Muscle of leg (tissue), 3 donors: ENCODE measurements at regions not wholly inside any gene's neighbourhood (a gene's known extent, or its start where the extent isn't known, plus 50 kb on each side); places are given as distances from the start of the nearest gene placed in this dataset.
A peak's percentile ranks its signal among the peaks of the same experiment; 100 is the strongest.
"Not testable (repeated sequence)": the region's sequence is repeated elsewhere in the genome, so short reads cannot be mapped to it uniquely, and the experiment has no call there.

Experiments used
- DNase-seq: peaks from one replicate; pipeline ENCODE4 v3.0.0; 2013
- H3K27ac ChIP-seq: one replicate; pipeline ENCODE4 v1.5.1; 2013; ENCODE audit warnings: mild to moderate bottlenecking, low read length, control low read depth
- H3K27me3 ChIP-seq: one replicate; pipeline ENCODE4 v1.6.1; 2013; ENCODE audit warnings: low read length; ENCODE audit not compliant: control insufficient read depth, insufficient read depth
- H3K36me3 ChIP-seq: one replicate; pipeline ENCODE4 v1.6.1; 2013; ENCODE audit warnings: low read length; ENCODE audit not compliant: control insufficient read depth, insufficient read depth
- H3K4me1 ChIP-seq: one replicate; pipeline ENCODE4 v1.6.1; 2013; ENCODE audit warnings: low read length; ENCODE audit not compliant: control insufficient read depth, insufficient read depth
- H3K4me3 ChIP-seq: one replicate; pipeline ENCODE4 v1.5.1; 2013; ENCODE audit warnings: low read length, control low read depth
- H3K9me3 ChIP-seq: replicated peaks from 2 replicates; pipeline ENCODE4 v1.6.1; 2013; ENCODE audit warnings: low read depth, low read length; ENCODE audit not compliant: control insufficient read depth
- WGBS: methylation state at CpG from one replicate; pipeline ENCODE4 v1.1.5; 2013; ENCODE audit warnings: missing lambda C conversion rate; ENCODE audit not compliant: insufficient coverage; 5-methylcytosine and 5-hydroxymethylcytosine counted together

GRCh38 chr5:68862560-68862959 lies 231.3 kb upstream of the SLC30A5 start:
- Histone ChIP-seq H3K9me3 (no peaks in the 10 kb centered on the region), H3K27ac (no peak overlapping the region), H3K4me1 (no peaks in the 10 kb centered on the region), H3K4me3 (no peak overlapping the region), H3K36me3 (no peaks in the 10 kb centered on the region), H3K27me3 (no peaks in the 10 kb centered on the region)
- WGBS = 97% methylated on average over 5 of the region's 5 CpGs
- no peak for DNase-seq

- WGBS = 92% methylated on average over 10 of the region's 11 CpGs
- not testable (repeated sequence) for DNase-seq, H3K4me3 ChIP-seq, H3K4me1 ChIP-seq, H3K27me3 ChIP-seq, H3K36me3 ChIP-seq, H3K27ac ChIP-seq, H3K9me3 ChIP-seq
These were observed 228.6 kb upstream of the SLC30A5 start for GRCh38 chr5:68865192-68865591.

- WGBS = no CpG with 5 or more reads among the region's 6 CpGs
- H3K4me3 ChIP-seq = no peak overlapping the region
- H3K36me3 ChIP-seq = no peaks in the 10 kb centered on the region
- no peaks in the 10 kb centered on the region for H3K4me1 ChIP-seq
- no peak for DNase-seq
- H3K27me3 ChIP-seq = no peaks in the 10 kb centered on the region
- H3K9me3 ChIP-seq = no peaks in the 10 kb centered on the region
- no peak overlapping the region for H3K27ac ChIP-seq
These were observed 221.6 kb upstream of the SLC30A5 start for GRCh38 chr5:68872088-68872839.

- Histone ChIP-seq H3K4me1 (no peaks in the 10 kb centered on the region), H3K36me3 (no peaks in the 10 kb centered on the region), H3K4me3 (no peak overlapping the region), H3K27me3 (no peaks in the 10 kb centered on the region), H3K9me3 (no peaks in the 10 kb centered on the region), H3K27ac (no peak overlapping the region)
- no CpG with 5 or more reads among the region's 4 CpGs for WGBS
- no peak for DNase-seq
These were observed 220.6 kb upstream of the SLC30A5 start for GRCh38 chr5:68873198-68873597.

- DNase-seq = no peak
- Histone ChIP-seq H3K27ac (no peak overlapping the region), H3K4me3 (no peak overlapping the region), H3K9me3 (no peaks in the 10 kb centered on the region), H3K36me3 (no peaks in the 10 kb centered on the region), H3K4me1 (no peaks in the 10 kb centered on the region), H3K27me3 (no peaks in the 10 kb centered on the region)
- WGBS = 40% methylated on average over 1 of the region's 3 CpGs
These were observed 218.5 kb upstream of the SLC30A5 start for GRCh38 chr5:68875351-68875750.

- 75% methylated on average over 2 of the region's 8 CpGs for WGBS
- Histone ChIP-seq H3K27me3 (no peaks in the 10 kb centered on the region), H3K27ac (no peak overlapping the region), H3K9me3 (no peaks in the 10 kb centered on the region), H3K4me3 (no peak overlapping the region), H3K36me3 (no peaks in the 10 kb centered on the region), H3K4me1 (no peaks in the 10 kb centered on the region)
- no peak for DNase-seq
These were observed 210.4 kb upstream of the SLC30A5 start for GRCh38 chr5:68883436-68883835.

GRCh38 chr5:68884144-68884754 lies 209.6 kb upstream of the SLC30A5 start:
- no peaks in the 10 kb centered on the region for H3K36me3 ChIP-seq
- H3K27me3 ChIP-seq = no peaks in the 10 kb centered on the region
- H3K27ac ChIP-seq = no peak overlapping the region
- H3K9me3 ChIP-seq = no peaks in the 10 kb centered on the region
- WGBS = no CpG with 5 or more reads among the region's 4 CpGs
- DNase-seq = no peak
- no peak overlapping the region for H3K4me3 ChIP-seq
- no peaks in the 10 kb centered on the region for H3K4me1 ChIP-seq

- Histone ChIP-seq H3K36me3 (no peaks in the 10 kb centered on the region), H3K4me1 (no peaks in the 10 kb centered on the region), H3K9me3 (no peaks in the 10 kb centered on the region), H3K27me3 (no peaks in the 10 kb centered on the region), H3K4me3 (no peak overlapping the region), H3K27ac (no peak overlapping the region)
- peak; percentile 19 for DNase-seq
These were observed 208.9 kb upstream of the SLC30A5 start for GRCh38 chr5:68884883-68885282.

- Histone ChIP-seq H3K9me3 (no peaks in the 10 kb centered on the region), H3K27me3 (no peaks in the 10 kb centered on the region), H3K36me3 (no peaks in the 10 kb centered on the region), H3K4me3 (no peak overlapping the region), H3K4me1 (no peaks in the 10 kb centered on the region), H3K27ac (no peak overlapping the region)
- DNase-seq = no peak
- 96% methylated on average over 3 of the region's 4 CpGs for WGBS
These were observed 207.0 kb upstream of the SLC30A5 start for GRCh38 chr5:68886814-68887213.

GRCh38 chr5:68891718-68892117 lies 202.1 kb upstream of the SLC30A5 start:
- DNase-seq = no peak

More at GRCh38 chr5:68891718-68892117, 202.1 kb upstream of the SLC30A5 start:
- Histone ChIP-seq H3K27me3 (no peaks in the 10 kb centered on the region), H3K27ac (no peak overlapping the region), H3K9me3 (no peaks in the 10 kb centered on the region), H3K4me1 (no peaks in the 10 kb centered on the region), H3K36me3 (no peaks in the 10 kb centered on the region), H3K4me3 (no peak overlapping the region)
- no CpG with 5 or more reads among the region's 2 CpGs for WGBS
